Neural cell (in vitro differentiated cells): ENCODE measurements at regions not wholly inside any gene's neighbourhood (a gene's known extent, or its start where the extent isn't known, plus 50 kb on each side); places are given as distances from the start of the nearest gene placed in this dataset.

Experiments
- H2AFZ ChIP-seq: fragments of 200-600, 300-800 bp; sonication (generic), shearing (Covaris generic); 2 replicates; pipeline ENCODE4 v1.6.0; 2014; ENCODE audit warnings: low read depth, mild to moderate bottlenecking, antibody characterized with exemption, low read length, moderate library complexity
- H3F3A ChIP-seq: fragments of 200-600 bp; shearing (Covaris generic); 2 replicates; pipeline ENCODE4 v1.6.1; 2016; ENCODE audit warnings: mild to moderate bottlenecking, moderate library complexity, mixed read lengths, antibody characterized with exemption, low read length; ENCODE audit not compliant: insufficient read depth, poor library complexity, severe bottlenecking
- H3K27ac ChIP-seq: fragments of 200-600, 300-800 bp; sonication (generic), shearing (Covaris generic); 2 replicates; pipeline ENCODE4 v1.5.1; 2014; ENCODE audit warnings: mild to moderate bottlenecking, low read length, moderate library complexity
- H3K27me3 ChIP-seq: fragments of 300-800, 200-600 bp; sonication (generic), shearing (Covaris generic); 2 replicates; pipeline ENCODE4 v1.6.0; 2014; ENCODE audit warnings: mild to moderate bottlenecking, low read depth, low read length, moderate library complexity; ENCODE audit not compliant: insufficient read depth
- H3K36me3 ChIP-seq: fragments of 300-800, 200-600 bp; sonication (generic), shearing (Covaris generic); 2 replicates; pipeline ENCODE4 v1.5.1; 2014; ENCODE audit warnings: mild to moderate bottlenecking, antibody characterized with exemption, low read length, moderate library complexity; ENCODE audit not compliant: insufficient read depth
- H3K4me2 ChIP-seq: fragments of 300-800, 200-600 bp; sonication (generic), shearing (Covaris generic); 2 replicates; pipeline ENCODE4 v1.6.0; 2014; ENCODE audit warnings: mild to moderate bottlenecking, low read length
- H3K4me3 ChIP-seq: fragments of 300-800, 200-600 bp; sonication (generic), shearing (Covaris generic); 2 replicates; pipeline ENCODE4 v1.5.1; 2014; ENCODE audit warnings: mild to moderate bottlenecking, low read length, moderate library complexity
- H3K79me2 ChIP-seq: fragments of 200-600 bp; shearing (Covaris generic); replicated peaks from 2 replicates; pipeline ENCODE4 v1.6.0; 2014; ENCODE audit warnings: mild to moderate bottlenecking, low read length, moderate library complexity; ENCODE audit not compliant: insufficient read depth
- H3K9ac ChIP-seq: fragments of 300-800, 200-600 bp; sonication (generic), shearing (Covaris generic); 2 replicates; pipeline ENCODE4 v1.6.1; 2016; ENCODE audit warnings: mild to moderate bottlenecking, low read length, mixed read lengths
- H3K9me2 ChIP-seq: fragments of 200-600 bp; shearing (Covaris generic); 2 replicates; pipeline ENCODE4 v1.6.1; 2016; ENCODE audit warnings: mild to moderate bottlenecking, low read length, mixed read lengths; ENCODE audit not compliant: insufficient read depth
- H3K9me3 ChIP-seq: fragments of 200-600, 300-800 bp; sonication (generic), shearing (Covaris generic); 2 replicates; pipeline ENCODE4 v1.6.1; 2016; ENCODE audit warnings: mild to moderate bottlenecking, mixed run types, low read length, moderate library complexity, mixed read lengths
- H4K20me1 ChIP-seq: fragments of 200-600 bp; shearing (Covaris generic); 2 replicates; pipeline ENCODE4 v1.6.1; 2016; ENCODE audit warnings: mild to moderate bottlenecking, mixed run types; ENCODE audit not compliant: insufficient read depth
- CTCF ChIP-seq: fragments of 450-650 bp; IDR thresholded peaks from 2 replicates; pipeline ENCODE4 v1.5.1; 2014; ENCODE audit warnings: antibody characterized with exemption, mild to moderate bottlenecking, moderate library complexity; ENCODE audit not compliant: poor library complexity, severe bottlenecking
- EP300 ChIP-seq: fragments of 450-650 bp; conservative IDR thresholded peaks from 2 replicates; pipeline ENCODE4 v1.6.1; 2014; ENCODE audit warnings: antibody characterized with exemption, mild to moderate bottlenecking, moderate library complexity; ENCODE audit not compliant: poor library complexity, severe bottlenecking
- EZH2 ChIP-seq: fragments of 200-600, 300-800 bp; shearing (Covaris generic), sonication (generic); IDR thresholded peaks from 2 replicates; pipeline ENCODE4 v1.6.1; 2014; ENCODE audit warnings: antibody characterized with exemption, low read length, borderline replicate concordance, mild to moderate bottlenecking; ENCODE audit not compliant: insufficient read depth, poor library complexity, severe bottlenecking
- MXI1 ChIP-seq: fragments of 450-650 bp; conservative IDR thresholded peaks from 2 replicates; pipeline ENCODE4 v1.6.1; 2014; ENCODE audit warnings: antibody characterized with exemption, mild to moderate bottlenecking; ENCODE audit not compliant: poor library complexity, severe bottlenecking
- POLR2AphosphoS5 ChIP-seq: IDR thresholded peaks from 2 replicates; pipeline ENCODE4 v1.6.1; 2012
- RAD21 ChIP-seq: fragments of 450-650 bp; conservative IDR thresholded peaks from 2 replicates; pipeline ENCODE4 v1.6.1; 2014; ENCODE audit warnings: antibody characterized with exemption, mild to moderate bottlenecking, moderate library complexity
- REST ChIP-seq: IDR thresholded peaks from 2 replicates; pipeline ENCODE4 v1.6.1; 2012; ENCODE audit warnings: borderline replicate concordance
- SMC3 ChIP-seq: fragments of 450-650 bp; conservative IDR thresholded peaks from 2 replicates; pipeline ENCODE4 v1.6.1; 2014; ENCODE audit warnings: antibody characterized with exemption, mild to moderate bottlenecking, moderate library complexity; ENCODE audit not compliant: poor library complexity
- TAF1 ChIP-seq: IDR thresholded peaks from 2 replicates; pipeline ENCODE4 v1.6.1; 2012; ENCODE audit warnings: low read depth

GRCh38 chr18:42258301-42258965 is 303.4 kb downstream of the PIK3C3 start:
- no peaks in the 10 kb centered on the region for H3K9me2 ChIP-seq
- no peak overlapping the region for H3K27ac ChIP-seq
- H3K4me2 ChIP-seq: no peak overlapping the region
- no peak overlapping the region for H3K4me3 ChIP-seq
- H3K36me3 ChIP-seq: no peaks in the 10 kb centered on the region
- no peak for TF ChIP-seq CTCF
- TF ChIP-seq RAD21: no peak
- no peak overlapping the region for H2AFZ ChIP-seq
- H3K79me2 ChIP-seq: no peaks in the 10 kb centered on the region
- H3K9ac ChIP-seq: no peak overlapping the region
- H3F3A ChIP-seq: no peaks in the 10 kb centered on the region
- H4K20me1 ChIP-seq: no peaks in the 10 kb centered on the region
- H3K9me3 ChIP-seq: peaks cover 3% of the 10 kb centered on the region
- H3K27me3 ChIP-seq: no peaks in the 10 kb centered on the region

GRCh38 chr18:42261731-42262130 is 306.7 kb downstream of the PIK3C3 start:
- no peaks in the 10 kb centered on the region for H3K27me3 ChIP-seq
- no peak overlapping the region for H3K9ac ChIP-seq
- H3K4me2 ChIP-seq: no peak overlapping the region
- H3K9me2 ChIP-seq: no peaks in the 10 kb centered on the region
- H3K36me3 ChIP-seq: no peaks in the 10 kb centered on the region
- TF ChIP-seq POLR2AphosphoS5: no peak
- TF ChIP-seq RAD21: no peak
- no peak for TF ChIP-seq REST
- no peak for TF ChIP-seq TAF1
- H4K20me1 ChIP-seq: no peaks in the 10 kb centered on the region
- no peaks in the 10 kb centered on the region for H3F3A ChIP-seq
- no peak overlapping the region for H3K27ac ChIP-seq
- no peak overlapping the region for H2AFZ ChIP-seq
- H3K79me2 ChIP-seq: no peaks in the 10 kb centered on the region
- H3K4me3 ChIP-seq: no peak overlapping the region
- no peaks in the 10 kb centered on the region for H3K9me3 ChIP-seq

GRCh38 chr18:42264497-42264896 is 309.5 kb downstream of the PIK3C3 start:
- Histone ChIP-seq H3K27ac (no peak overlapping the region), H3F3A (no peaks in the 10 kb centered on the region), H3K9me2 (no peaks in the 10 kb centered on the region), H3K27me3 (no peaks in the 10 kb centered on the region), H2AFZ (no peak overlapping the region), H4K20me1 (no peaks in the 10 kb centered on the region), H3K9me3 (no peaks in the 10 kb centered on the region), H3K9ac (no peak overlapping the region), H3K79me2 (no peaks in the 10 kb centered on the region), H3K36me3 (no peaks in the 10 kb centered on the region), H3K4me2 (no peak overlapping the region), H3K4me3 (no peak overlapping the region)
- no peak for TF ChIP-seq POLR2AphosphoS5
- no peak for TF ChIP-seq TAF1
- no peak for TF ChIP-seq MXI1
- TF ChIP-seq RAD21: no peak
- no peak for TF ChIP-seq REST
- no peak for TF ChIP-seq SMC3
- no peak for TF ChIP-seq EP300
- no peak for TF ChIP-seq CTCF
- no peak for TF ChIP-seq EZH2
